Inflammatory macrophage treated with lipopolysaccharide for 1 hour (primary cell): ENCODE measurements at regions not wholly inside any gene's neighbourhood (a gene's known extent, or its start where the extent isn't known, plus 50 kb on each side); places are given as distances from the start of the nearest gene placed in this dataset.

Source experiments
- DNase-seq, 2 donors: peaks; one replicate each; pipeline ENCODE4 v3.0.0-alpha.2; 2020 to 2022

DNA sequence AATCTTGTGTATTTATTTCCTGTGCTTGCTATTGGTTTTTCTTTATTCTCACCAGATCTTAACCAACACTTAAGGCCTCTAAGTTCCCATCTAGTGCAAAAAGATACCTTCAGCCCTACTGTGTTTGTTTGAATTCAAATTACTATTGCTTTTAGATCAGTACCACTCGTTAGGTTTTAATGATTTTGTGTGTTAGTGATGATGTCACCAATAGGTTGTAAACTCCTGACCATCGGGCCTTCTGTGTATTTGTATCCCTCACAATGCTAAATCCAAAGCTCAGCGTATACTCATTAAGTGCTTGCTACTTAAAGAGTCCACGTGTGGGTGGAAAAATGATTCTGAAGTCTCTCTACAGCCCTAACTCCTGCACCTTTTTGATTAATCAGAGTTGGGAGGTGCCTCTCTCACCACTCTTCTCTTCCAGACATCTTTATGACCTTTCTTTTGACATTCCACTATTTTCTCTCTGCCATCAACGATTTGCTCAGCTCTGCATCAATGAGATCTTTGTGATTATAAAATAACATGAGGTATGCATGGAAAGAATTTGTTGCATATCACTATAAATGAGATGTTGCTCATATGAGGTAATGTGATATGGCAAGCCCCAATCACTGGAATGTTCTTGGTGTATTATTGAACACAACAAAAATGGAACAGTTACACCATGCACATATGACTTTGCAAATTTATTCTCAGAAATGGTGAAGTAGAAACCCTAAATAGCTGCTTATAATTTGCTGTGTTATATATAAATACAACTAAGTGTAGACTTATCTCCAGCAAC, 55.1 kb upstream of the LAMA2 start:
- DNase-seq, result no peak

DNA sequence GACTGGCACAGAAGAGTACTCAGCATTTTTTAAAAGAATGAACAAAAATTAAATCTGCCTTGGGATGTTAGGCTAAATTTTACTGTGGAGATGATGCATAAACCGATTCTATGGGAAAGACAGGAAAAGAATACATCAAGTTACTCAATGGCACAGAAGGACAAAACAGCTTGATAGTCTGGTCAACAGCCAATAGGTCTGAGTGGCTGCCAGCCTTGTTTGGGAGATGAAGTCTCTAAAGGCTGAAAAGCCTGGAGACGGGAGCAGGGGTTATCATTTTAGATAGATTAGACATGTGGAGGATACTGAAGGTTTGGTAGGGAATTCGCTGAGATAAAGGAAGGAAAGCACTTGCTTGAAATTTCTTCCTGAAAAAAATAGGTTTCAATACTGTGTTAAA, 56.3 kb upstream of the LAMA2 start:
- no peak for DNase-seq

GRCh38 chr6:128822271-128822670, 60.7 kb upstream of the LAMA2 start:
- no peak for DNase-seq

DNA sequence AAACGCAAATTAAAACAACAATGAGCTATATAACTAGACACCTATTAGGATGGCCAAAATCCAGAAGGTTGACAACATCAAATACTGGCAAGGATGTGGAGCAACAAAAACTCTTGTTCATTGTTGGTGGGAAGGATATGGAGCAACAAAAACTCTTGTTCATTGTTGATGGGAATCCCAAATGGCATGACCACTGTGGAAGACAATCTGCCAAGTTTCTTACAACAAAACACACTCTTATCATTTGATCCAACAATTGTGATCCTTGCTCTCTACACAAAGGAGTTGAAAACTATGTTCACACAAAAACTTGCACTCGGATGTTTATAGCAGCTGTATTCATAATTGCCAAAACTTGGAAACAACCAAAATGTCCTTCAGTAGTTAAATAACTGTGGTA, 61.8 kb upstream of the LAMA2 start:
- no peak for DNase-seq

DNA sequence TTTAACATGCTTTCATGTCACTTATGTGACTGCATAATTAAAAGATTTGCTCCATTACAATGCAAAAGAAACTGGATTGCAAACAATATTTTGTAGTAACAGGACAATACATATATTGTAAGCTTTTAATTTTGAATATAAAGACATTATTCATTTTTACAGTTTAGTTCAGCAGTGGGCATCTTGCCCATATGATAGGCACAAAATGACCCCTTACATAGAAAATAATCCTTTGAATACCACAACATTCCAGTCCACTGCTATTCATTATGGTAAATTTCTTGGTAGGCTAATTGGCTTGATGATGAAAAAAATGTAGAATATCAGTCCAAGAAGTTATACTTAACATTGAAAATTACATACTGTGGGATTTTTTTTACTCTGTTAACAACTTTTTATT, 74.1 kb upstream of the LAMA2 start:
- DNase-seq, result no peak

DNA sequence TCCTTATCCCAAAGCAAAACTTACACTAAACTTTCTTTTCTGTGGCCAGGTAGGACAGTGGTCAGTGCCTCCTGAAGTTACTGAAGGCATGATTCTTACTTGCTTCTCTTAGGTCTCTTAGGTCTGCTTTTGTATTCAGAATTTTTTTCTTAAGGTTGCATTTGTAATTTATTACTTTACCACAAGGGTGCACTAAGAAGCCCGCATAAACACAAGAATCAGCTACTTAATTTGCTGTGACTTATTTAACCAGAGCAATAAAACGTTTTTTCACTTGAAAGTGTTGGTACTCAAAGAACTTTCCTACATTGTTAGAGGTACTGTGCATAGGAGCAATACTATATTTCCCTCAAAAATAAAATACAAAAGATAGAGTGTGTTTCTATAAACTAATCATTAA, 75.4 kb upstream of the LAMA2 start:
- DNase-seq, result no peak

DNA sequence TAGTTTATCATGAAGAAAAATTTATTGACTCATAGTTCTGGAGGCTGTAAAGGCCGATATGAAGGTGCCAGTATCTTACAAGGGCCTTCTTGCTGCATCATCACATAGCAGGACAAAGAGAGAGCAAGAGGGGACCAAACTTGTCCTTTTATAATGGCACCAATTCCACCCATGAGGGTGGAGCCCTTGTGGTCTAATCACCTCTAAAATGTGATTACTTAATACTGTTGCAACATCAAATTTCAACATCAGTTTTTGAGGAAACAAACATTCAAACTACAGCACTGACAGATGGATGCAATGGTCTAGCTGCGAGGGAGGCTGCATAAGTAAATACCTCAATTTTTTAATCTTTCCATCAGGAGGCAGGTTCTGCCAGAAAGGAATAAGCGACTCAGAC, 76.7 kb upstream of the LAMA2 start:
- DNase-seq, result peak; percentile 3 to 31

- no peak for DNase-seq
Observed at GRCh38 chr6:128803911-128804310, 79.0 kb upstream of the LAMA2 start.

DNA sequence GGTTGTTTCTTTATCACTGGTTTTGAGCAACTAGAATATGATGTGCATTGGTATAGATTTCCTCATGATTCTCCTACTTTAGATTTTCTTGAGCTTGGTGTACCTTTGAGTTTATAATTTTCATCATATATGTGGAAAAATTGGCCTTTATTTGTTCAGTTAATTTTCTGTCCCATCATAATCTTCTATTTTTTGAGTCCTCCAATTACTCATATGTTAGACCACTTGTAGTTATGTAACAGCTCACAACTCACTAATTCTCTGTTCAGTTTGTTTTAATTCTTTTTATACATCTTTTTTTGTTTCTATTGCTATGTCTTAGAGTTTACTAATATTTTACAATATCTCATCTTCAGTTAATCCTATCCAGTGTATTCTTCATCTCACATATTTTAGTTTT, 81.3 kb upstream of the LAMA2 start:
- DNase-seq, result no peak

DNA sequence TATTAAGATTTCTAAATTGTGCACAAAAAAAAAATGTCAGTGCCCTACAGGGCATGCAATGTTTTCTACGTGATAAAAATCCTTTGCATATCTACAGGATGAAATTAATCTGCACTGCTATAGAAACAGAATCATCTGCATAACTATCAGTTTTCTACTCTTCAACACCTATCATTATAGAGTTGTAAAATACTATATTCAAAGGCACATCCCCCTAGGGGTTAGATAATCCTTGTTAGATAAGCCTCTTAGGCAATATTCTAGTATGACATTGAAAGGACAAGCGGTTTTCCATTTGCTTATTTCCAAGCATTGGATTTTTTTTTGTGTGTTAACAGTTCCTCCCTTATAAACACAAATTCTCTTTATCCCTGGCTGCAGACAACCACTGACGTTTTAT, 98.7 kb upstream of the LAMA2 start:
- no peak for DNase-seq

GRCh38 chr6:128768187-128768586, 114.8 kb upstream of the LAMA2 start:
- no peak for DNase-seq

DNA sequence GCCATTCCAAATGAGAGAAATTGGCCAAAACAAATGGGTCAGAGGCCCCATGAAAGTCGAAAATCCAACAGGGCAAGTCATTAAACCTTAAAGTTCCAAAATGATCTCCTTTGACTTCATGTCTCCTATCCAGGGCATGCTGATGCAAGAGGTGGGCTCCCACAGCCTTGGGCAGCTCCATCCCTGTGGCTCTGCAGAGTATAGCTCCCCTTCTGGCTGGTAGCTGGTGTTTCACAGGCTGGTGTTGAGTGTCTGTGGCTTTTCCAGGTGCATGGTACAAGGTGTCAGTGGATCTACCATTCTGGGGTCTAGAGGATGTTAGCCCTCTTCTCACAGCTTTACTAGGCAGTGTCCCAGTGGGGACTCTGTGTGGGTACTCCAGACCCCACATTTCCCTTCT, 115.2 kb upstream of the LAMA2 start:
- no peak for DNase-seq

DNA sequence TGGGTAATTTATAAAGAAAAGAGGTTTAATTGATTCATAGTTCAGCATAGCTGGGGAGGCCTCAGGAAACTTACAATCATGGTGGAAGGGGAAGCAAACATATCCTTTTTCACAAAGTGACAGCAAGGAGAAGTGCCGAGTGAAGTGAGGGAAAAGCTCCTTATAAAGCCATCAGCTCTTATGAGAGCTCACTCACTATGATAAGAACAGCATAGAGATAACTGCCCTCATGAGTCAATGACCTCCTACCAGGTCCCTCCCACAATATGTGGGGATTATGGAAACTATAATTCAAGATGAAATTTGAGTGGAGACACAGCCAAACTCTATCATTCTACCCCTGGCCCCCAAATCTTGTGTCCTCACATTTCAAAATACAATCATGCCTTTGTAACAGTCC, 115.8 kb upstream of the LAMA2 start:
- DNase-seq, result no peak

GRCh38 chr6:128763599-128764300, 119.2 kb upstream of the LAMA2 start:
- no peak for DNase-seq

- DNase-seq, result no peak
Observed at GRCh38 chr6:128759901-128760300, 123.0 kb upstream of the LAMA2 start.

DNA sequence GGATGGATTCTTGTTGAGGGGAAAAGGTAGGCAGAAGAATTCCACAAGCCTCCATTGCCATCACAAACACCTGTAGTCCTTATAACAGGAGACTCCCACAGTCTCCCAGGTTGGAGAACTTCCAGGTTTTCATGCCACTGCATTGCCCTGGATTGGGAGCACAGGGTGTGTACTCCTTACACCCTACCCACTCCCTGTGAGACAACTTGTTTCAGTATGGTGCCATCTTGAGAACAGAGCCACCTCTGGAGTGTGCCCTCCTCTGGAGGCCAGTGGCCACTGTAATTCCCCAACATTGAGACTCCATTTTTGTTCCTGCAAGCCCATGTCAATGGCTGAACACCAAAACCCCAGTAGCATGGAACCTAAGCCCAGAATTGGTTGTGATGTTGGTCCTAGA, 123.5 kb upstream of the LAMA2 start:
- DNase-seq, result no peak

DNA sequence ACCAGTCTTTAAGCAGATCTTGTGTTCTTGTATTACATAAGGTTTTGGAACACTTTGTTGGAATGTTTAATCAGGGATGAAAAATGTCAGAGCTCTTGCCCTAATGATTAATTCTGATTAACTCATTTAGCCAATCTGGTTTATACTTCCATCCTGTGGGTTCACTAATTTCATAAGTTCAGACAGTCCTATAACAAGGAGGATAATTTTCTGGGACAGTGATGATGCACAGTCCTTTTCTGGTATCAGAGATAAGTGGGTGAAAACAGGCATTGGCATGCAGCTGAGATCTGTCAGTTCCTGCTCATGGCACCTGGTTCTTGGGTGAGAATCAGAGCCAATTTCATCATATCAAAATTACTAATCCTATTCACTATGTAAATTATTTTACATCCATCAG, 125.0 kb upstream of the LAMA2 start:
- DNase-seq, result no peak

- DNase-seq, result no peak
Observed at GRCh38 chr6:128754658-128755256, 128.2 kb upstream of the LAMA2 start.

- DNase-seq, result no peak
Observed at GRCh38 chr6:128743974-128744765, 138.8 kb upstream of the LAMA2 start.

GRCh38 chr6:128742900-128743299, 140.0 kb upstream of the LAMA2 start:
- no peak for DNase-seq

DNA sequence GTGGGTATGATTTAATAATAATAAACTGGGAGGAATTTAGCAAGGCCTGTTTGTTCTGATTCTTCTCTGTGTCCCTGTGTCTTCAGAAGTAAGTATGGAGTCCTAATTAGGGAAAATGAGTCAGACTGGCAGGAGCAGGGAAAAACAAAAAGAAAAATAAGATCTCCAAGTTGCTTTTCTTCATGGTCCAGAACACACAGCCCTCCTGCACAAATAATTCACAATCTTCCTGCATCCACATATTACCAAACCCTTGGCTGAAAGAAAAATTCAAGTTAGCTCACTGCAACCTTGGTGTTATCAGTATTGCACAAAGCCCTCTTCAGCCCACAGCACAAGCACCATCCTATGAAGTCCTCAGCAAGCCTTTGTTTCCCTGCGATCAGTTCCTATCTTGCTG, 142.0 kb upstream of the LAMA2 start:
- no peak for DNase-seq

- no peak for DNase-seq
Observed at GRCh38 chr6:128739112-128739511, 143.8 kb upstream of the LAMA2 start.

DNA sequence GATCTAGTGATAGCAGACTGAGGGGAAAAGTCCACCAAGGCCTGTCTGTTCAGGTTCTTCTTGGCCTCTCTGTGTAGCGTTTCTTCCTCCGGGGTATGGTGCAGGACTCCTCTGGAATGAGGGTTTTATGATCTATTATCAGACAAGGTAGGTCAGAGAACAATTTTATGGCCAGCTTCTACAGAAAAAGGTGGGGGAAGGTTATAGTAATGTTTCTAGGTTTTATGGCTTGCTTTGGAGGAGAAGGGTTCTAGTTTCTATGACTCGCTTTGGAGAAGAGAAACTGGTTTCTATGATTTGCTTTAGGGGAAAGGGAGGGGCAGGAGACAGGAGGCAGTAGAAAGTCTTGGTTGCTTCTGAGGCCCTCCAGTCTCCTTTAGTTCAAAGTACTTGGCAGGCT, 144.8 kb upstream of the LAMA2 start:
- DNase-seq, result no peak

- DNase-seq, result no peak
Observed at GRCh38 chr6:128736780-128737179, 146.2 kb upstream of the LAMA2 start.
